ENCODE measurements at regions not wholly inside any gene's neighbourhood (a gene's known extent, or its start where the extent isn't known, plus 50 kb on each side); places are given as distances from the start of the nearest gene placed in this dataset.
"Not testable (repeated sequence)": the region's sequence is repeated elsewhere in the genome, so short reads cannot be mapped to it uniquely, and the experiment has no call there.

GRCh38 chr6:58073263-58073662 is 755.8 kb downstream of the PRIM2 start:
- no peak overlapping the region for H3K27ac ChIP-seq
- no peak for DNase-seq (ENCODE audit: low spot score)
- ChIA-PET POLR2A (ENCODE audit: low non-redundant PET) (no interaction called here), CTCF (no interaction called here)
- TF ChIP-seq CTCF (conservative IDR thresholded peaks at IDR 0.05; ENCODE audit: low read depth), result no peak

GRCh38 chr6:58090067-58090466 is 772.6 kb downstream of the PRIM2 start:
- POLR2A ChIA-PET (ENCODE audit: low non-redundant PET); DNase-seq (ENCODE audit: low spot score); H3K27ac ChIP-seq: not testable (repeated sequence)
- CTCF ChIA-PET, result interaction anchor here (0.6 kb wide), 1 partner anchor 25 kb away, joined by 6 read pairs; no protein-coding TSS in a partner anchor

- CTCF ChIA-PET; DNase-seq (ENCODE audit: low spot score); H3K27ac ChIP-seq; POLR2A ChIA-PET (ENCODE audit: low non-redundant PET): not testable (repeated sequence)
These were observed 779.8 kb downstream of the PRIM2 start for GRCh38 chr6:58097251-58097650.

- no peak overlapping the region for H3K27ac ChIP-seq
- CTCF ChIA-PET, result no interaction called here
- DNase-seq (ENCODE audit: low spot score), result no peak
- no peak for TF ChIP-seq CTCF (conservative IDR thresholded peaks at IDR 0.05; ENCODE audit: low read depth)
- POLR2A ChIA-PET (ENCODE audit: low non-redundant PET), result no interaction called here
These were observed 796.5 kb downstream of the PRIM2 start for GRCh38 chr6:58113960-58114359.

- POLR2A ChIA-PET (ENCODE audit: low non-redundant PET); H3K27ac ChIP-seq; CTCF ChIA-PET; DNase-seq (ENCODE audit: low spot score): not testable (repeated sequence)
These were observed 799.7 kb downstream of the PRIM2 start for GRCh38 chr6:58117162-58117561.

- POLR2A ChIA-PET (ENCODE audit: low non-redundant PET); DNase-seq (ENCODE audit: low spot score): not testable (repeated sequence)
These were observed 804.2 kb downstream of the PRIM2 start for GRCh38 chr6:58121616-58122015.

GRCh38 chr6:58123770-58124169 is 806.3 kb downstream of the PRIM2 start:
- CTCF ChIA-PET; H3K27ac ChIP-seq; DNase-seq (ENCODE audit: low spot score); POLR2A ChIA-PET (ENCODE audit: low non-redundant PET): not testable (repeated sequence)

More at GRCh38 chr6:58121616-58122015, 804.2 kb downstream of the PRIM2 start:
- H3K27ac ChIP-seq, CTCF ChIA-PET: not testable (repeated sequence)

- DNase-seq (ENCODE audit: low spot score); H3K27ac ChIP-seq; CTCF ChIA-PET; POLR2A ChIA-PET (ENCODE audit: low non-redundant PET): not testable (repeated sequence)
These were observed 811.1 kb downstream of the PRIM2 start for GRCh38 chr6:58128549-58128948.

- DNase-seq (ENCODE audit: low spot score); H3K27ac ChIP-seq; POLR2A ChIA-PET (ENCODE audit: low non-redundant PET); CTCF ChIA-PET: not testable (repeated sequence)
These were observed 811.7 kb downstream of the PRIM2 start for GRCh38 chr6:58129098-58129497.

GRCh38 chr6:58139746-58140145 is 822.3 kb downstream of the PRIM2 start:
- CTCF ChIA-PET; POLR2A ChIA-PET (ENCODE audit: low non-redundant PET); DNase-seq (ENCODE audit: low spot score); H3K27ac ChIP-seq: not testable (repeated sequence)

GRCh38 chr6:58171025-58171424 is 853.6 kb downstream of the PRIM2 start:
- H3K27ac ChIP-seq; CTCF ChIA-PET; POLR2A ChIA-PET (ENCODE audit: low non-redundant PET); DNase-seq (ENCODE audit: low spot score): not testable (repeated sequence)

- POLR2A ChIA-PET (ENCODE audit: low non-redundant PET); DNase-seq (ENCODE audit: low spot score); CTCF ChIA-PET: not testable (repeated sequence)
These were observed 864.2 kb downstream of the PRIM2 start for GRCh38 chr6:58181557-58182065.

GRCh38 chr6:58185300-58185699 is 867.9 kb downstream of the PRIM2 start:
- POLR2A ChIA-PET (ENCODE audit: low non-redundant PET); H3K27ac ChIP-seq; CTCF ChIA-PET; DNase-seq (ENCODE audit: low spot score): not testable (repeated sequence)

More at GRCh38 chr6:58181557-58182065, 864.2 kb downstream of the PRIM2 start:
- not testable (repeated sequence) for H3K27ac ChIP-seq

GRCh38 chr6:58193209-58193608 is 875.8 kb downstream of the PRIM2 start:
- CTCF ChIA-PET; H3K27ac ChIP-seq; POLR2A ChIA-PET (ENCODE audit: low non-redundant PET): not testable (repeated sequence)
- DNase-seq (ENCODE audit: low spot score), result peak; percentile 15

Data from RWPE1 (cell line).